ENCODE measurements at regions not wholly inside any gene's neighbourhood (a gene's known extent, or its start where the extent isn't known, plus 50 kb on each side); places are given as distances from the start of the nearest gene placed in this dataset.

DNA sequence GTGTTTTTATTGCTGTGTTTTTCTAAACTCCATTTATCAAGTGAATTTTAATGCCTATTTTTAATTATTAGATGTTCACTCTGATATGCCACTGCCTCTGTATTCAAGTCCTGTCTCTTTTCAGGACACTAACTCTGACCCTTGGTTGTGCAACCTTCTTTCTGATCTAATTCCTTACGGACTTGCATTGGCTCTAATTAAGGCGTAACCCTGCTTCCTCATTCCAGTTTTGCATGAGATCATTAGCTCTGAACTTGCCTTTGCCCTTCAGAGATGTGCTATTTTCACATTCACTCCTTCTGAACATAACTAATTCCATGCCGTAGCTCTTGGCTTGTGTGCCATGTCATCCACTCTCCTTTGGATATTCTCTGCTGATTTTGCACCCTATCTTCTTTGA, 162.5 kb upstream of the TMEFF2 start:
- DNase-seq (ENCODE audit: low read depth): peak; percentile 22
- no peak for TF ChIP-seq CTCF (conservative IDR thresholded peaks at IDR 0.05; ENCODE audit: low read depth, low read length)
- H3K4me3 ChIP-seq (ENCODE audit: low read depth, low read length): no peak overlapping the region

- TF ChIP-seq CTCF (conservative IDR thresholded peaks at IDR 0.05; ENCODE audit: low read depth, low read length): no peak
- DNase-seq (ENCODE audit: low read depth): no peak
- H3K4me3 ChIP-seq (ENCODE audit: low read depth, low read length): no peak overlapping the region
Measured at GRCh38 chr2:192354512-192355244, 159.9 kb upstream of the TMEFF2 start.

DNA sequence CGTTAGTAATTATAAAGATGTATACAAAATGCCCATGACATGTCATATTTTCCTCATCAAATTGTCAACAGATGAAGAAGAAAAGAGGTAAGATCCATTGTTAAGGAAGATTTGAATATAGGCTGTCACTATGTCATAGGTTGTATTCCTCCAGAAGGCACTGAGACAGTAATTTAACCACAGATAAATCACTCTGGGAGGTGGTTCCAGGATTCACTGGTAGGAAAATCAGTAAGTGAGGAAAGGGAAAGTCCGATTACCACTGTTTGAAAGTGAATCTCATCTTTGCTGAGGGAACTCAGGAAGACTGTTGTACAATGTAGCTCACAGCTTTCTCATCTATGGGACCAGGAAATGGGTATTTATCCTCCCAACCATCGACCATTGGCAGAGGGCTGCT, 152.8 kb upstream of the TMEFF2 start:
- H3K4me3 ChIP-seq (ENCODE audit: low read depth, low read length): no peak overlapping the region
- TF ChIP-seq CTCF (conservative IDR thresholded peaks at IDR 0.05; ENCODE audit: low read depth, low read length): no peak
- DNase-seq (ENCODE audit: low read depth): no peak

- TF ChIP-seq CTCF (conservative IDR thresholded peaks at IDR 0.05; ENCODE audit: low read depth, low read length): no peak
- DNase-seq (ENCODE audit: low read depth): no peak
- H3K4me3 ChIP-seq (ENCODE audit: low read depth, low read length): no peak overlapping the region
Measured at GRCh38 chr2:192345287-192345686, 150.6 kb upstream of the TMEFF2 start.

DNA sequence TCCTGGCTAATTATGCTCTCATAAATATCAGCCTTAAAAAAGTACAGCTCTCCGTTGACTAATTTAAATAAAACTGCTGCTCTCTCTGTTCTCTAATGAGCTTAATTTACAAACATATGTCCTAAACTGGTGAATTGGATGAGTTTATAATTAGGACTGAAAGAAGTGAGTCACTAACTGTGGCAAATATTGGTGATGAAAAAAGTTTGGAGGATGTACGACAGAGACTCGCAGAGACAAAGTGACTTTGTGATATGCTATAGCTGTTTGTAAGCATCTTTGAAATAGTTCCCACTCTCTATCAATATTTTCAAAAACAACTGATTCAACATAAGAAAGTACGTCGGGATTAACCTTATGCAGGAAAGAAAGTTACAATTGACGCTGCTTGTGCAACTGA, 138.9 kb upstream of the TMEFF2 start:
- TF ChIP-seq CTCF (conservative IDR thresholded peaks at IDR 0.05; ENCODE audit: low read depth, low read length): no peak
- no peak for DNase-seq (ENCODE audit: low read depth)
- H3K4me3 ChIP-seq (ENCODE audit: low read depth, low read length): no peak overlapping the region

DNA sequence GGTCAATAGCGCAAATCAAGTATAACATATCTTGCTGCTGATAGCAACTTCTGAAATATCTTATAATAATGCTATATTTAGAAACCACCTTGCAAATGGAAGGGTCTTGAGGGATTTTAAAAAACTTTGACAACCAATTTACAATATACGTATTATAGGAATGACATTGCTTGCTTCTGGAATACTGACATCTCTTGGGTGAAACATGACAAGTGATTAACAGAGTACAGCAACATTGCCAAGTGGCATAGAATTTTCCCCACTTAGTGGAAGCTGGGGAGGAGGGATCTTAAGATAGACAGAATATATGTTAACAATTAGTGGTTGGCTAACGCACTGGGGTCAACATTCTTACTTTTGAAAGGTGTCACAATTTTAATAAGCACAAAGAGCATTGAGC, 133.6 kb upstream of the TMEFF2 start:
- no peak for TF ChIP-seq CTCF (conservative IDR thresholded peaks at IDR 0.05; ENCODE audit: low read depth, low read length)
- no peak overlapping the region for H3K4me3 ChIP-seq (ENCODE audit: low read depth, low read length)

DNA sequence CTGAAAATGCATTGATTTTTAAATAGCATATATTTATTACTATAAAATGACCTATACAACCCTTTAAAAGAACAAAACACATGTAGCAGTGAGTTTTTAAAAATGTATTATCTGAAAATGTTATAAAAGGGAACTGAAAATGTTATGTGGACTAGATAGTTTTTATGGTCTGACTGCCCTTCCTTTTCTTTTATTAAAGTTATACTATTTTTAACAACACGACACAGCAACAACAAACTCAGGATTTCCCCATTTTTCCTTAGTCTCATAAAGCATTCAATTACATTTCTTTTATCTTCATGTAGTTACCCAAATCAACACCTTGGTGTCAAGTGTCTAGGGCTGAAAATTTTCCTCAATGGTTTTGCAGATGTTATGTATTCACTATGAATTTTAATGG, 132.8 kb upstream of the TMEFF2 start:
- H3K4me3 ChIP-seq (ENCODE audit: low read depth, low read length): no peak overlapping the region
- DNase-seq (ENCODE audit: low read depth): no peak
- no peak for TF ChIP-seq CTCF (conservative IDR thresholded peaks at IDR 0.05; ENCODE audit: low read depth, low read length)

More for the DNA sequence above, 133.6 kb upstream of the TMEFF2 start:
- DNase-seq (ENCODE audit: low read depth): no peak
